ENCODE measurements at regions not wholly inside any gene's neighbourhood (a gene's known extent, or its start where the extent isn't known, plus 50 kb on each side); places are given as distances from the start of the nearest gene placed in this dataset.

DNA sequence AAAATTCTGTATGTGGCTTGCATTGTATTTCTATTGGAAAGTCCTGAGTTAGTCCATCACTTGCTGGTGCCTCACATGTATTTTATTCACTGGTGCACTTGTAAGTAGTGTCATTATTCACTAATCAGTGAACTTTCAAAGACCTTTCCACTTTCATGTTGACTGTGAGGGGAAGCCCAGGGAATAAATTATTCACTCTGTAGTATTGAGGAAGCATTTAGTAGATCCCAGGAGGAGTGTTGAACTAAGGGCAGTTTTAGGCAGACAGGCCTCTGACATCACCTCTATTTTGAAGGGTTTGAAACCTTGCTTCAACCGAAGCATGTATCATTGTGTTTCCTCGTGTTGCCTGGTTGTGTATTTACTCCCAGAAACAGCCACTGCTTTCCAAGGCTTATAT, 705.4 kb upstream of the RIOK2 start (continued):
- TF ChIP-seq, protein P1, sequence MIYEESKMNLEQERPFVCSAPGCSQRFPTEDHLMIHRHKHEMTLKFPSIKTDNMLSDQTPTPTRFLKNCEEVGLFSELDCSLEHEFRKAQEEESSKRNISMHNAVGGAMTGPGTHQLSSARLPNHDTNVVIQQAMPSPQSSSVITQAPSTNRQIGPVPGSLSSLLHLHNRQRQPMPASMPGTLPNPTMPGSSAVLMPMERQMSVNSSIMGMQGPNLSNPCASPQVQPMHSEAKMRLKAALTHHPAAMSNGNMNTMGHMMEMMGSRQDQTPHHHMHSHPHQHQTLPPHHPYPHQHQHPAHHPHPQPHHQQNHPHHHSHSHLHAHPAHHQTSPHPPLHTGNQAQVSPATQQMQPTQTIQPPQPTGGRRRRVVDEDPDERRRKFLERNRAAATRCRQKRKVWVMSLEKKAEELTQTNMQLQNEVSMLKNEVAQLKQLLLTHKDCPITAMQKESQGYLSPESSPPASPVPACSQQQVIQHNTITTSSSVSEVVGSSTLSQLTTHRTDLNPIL (CRISPR knock-in tag; IDR thresholded peaks at IDR 0.05; ENCODE audit: low read depth), result no peak
- TF ChIP-seq, protein P2, sequence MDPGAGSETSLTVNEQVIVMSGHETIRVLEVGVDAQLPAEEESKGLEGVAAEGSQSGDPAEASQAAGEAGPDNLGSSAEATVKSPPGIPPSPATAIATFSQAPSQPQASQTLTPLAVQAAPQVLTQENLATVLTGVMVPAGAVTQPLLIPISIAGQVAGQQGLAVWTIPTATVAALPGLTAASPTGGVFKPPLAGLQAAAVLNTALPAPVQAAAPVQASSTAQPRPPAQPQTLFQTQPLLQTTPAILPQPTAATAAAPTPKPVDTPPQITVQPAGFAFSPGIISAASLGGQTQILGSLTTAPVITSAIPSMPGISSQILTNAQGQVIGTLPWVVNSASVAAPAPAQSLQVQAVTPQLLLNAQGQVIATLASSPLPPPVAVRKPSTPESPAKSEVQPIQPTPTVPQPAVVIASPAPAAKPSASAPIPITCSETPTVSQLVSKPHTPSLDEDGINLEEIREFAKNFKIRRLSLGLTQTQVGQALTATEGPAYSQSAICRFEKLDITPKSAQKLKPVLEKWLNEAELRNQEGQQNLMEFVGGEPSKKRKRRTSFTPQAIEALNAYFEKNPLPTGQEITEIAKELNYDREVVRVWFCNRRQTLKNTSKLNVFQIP (CRISPR knock-in tag; IDR thresholded peaks at IDR 0.05; ENCODE audit: borderline replicate concordance, low read depth), result no peak
- TF ChIP-seq TCF4 (CRISPR knock-in tag; IDR thresholded peaks at IDR 0.05; ENCODE audit: borderline replicate concordance), result no peak
- TF ChIP-seq ISL1 (CRISPR knock-in tag; IDR thresholded peaks at IDR 0.05), result no peak
- TF ChIP-seq PPARA (CRISPR knock-in tag; IDR thresholded peaks at IDR 0.05; ENCODE audit: borderline replicate concordance), result no peak
- TF ChIP-seq ZNF70 (CRISPR knock-in tag; IDR thresholded peaks at IDR 0.05), result no peak
- TF ChIP-seq ZNF8 (CRISPR knock-in tag; IDR thresholded peaks at IDR 0.05), result no peak
- TF ChIP-seq ARNTL (CRISPR knock-in tag; IDR thresholded peaks at IDR 0.05; ENCODE audit: borderline replicate concordance, low read depth), result no peak
- TF ChIP-seq CSDC2 (CRISPR knock-in tag; IDR thresholded peaks at IDR 0.05), result no peak
- TF ChIP-seq SNAI2 (CRISPR knock-in tag; IDR thresholded peaks at IDR 0.05), result no peak
- no peak for TF ChIP-seq ZFP30 (CRISPR knock-in tag; IDR thresholded peaks at IDR 0.05)

DNA sequence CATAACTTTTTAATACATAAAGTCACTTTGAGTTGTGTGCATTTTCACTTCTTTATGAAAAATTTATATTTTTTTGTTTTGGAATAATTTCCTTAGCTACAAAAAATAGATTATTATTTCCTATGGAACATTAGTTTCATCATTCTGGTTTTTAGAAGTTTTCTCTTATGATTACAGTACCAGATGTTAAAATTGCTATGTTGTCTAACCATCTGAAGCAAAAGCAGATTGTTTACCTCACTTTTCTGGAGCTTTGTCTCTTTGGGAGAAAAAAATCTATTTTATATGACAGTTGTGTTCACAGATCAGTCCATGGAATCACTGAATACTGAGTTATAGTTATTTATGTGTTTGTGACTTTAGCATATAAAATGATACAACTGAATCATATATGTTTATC, 708.9 kb upstream of the RIOK2 start:
- ATAC-seq, result no peak
- TF ChIP-seq SNAI2 (CRISPR knock-in tag; IDR thresholded peaks at IDR 0.05), result no peak
- TF ChIP-seq GLIS3 (CRISPR knock-in tag; IDR thresholded peaks at IDR 0.05), result no peak
- TF ChIP-seq ZNF565 (CRISPR knock-in tag; conservative IDR thresholded peaks at IDR 0.05; ENCODE audit: low read depth), result no peak
- TF ChIP-seq, protein P3, sequence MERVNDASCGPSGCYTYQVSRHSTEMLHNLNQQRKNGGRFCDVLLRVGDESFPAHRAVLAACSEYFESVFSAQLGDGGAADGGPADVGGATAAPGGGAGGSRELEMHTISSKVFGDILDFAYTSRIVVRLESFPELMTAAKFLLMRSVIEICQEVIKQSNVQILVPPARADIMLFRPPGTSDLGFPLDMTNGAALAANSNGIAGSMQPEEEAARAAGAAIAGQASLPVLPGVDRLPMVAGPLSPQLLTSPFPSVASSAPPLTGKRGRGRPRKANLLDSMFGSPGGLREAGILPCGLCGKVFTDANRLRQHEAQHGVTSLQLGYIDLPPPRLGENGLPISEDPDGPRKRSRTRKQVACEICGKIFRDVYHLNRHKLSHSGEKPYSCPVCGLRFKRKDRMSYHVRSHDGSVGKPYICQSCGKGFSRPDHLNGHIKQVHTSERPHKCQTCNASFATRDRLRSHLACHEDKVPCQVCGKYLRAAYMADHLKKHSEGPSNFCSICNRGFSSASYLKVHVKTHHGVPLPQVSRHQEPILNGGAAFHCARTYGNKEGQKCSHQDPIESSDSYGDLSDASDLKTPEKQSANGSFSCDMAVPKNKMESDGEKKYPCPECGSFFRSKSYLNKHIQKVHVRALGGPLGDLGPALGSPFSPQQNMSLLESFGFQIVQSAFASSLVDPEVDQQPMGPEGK (CRISPR knock-in tag; IDR thresholded peaks at IDR 0.05; ENCODE audit: borderline replicate concordance), result no peak
- TF ChIP-seq TCF4 (CRISPR knock-in tag; IDR thresholded peaks at IDR 0.05; ENCODE audit: borderline replicate concordance), result no peak
- TF ChIP-seq, protein P4, sequence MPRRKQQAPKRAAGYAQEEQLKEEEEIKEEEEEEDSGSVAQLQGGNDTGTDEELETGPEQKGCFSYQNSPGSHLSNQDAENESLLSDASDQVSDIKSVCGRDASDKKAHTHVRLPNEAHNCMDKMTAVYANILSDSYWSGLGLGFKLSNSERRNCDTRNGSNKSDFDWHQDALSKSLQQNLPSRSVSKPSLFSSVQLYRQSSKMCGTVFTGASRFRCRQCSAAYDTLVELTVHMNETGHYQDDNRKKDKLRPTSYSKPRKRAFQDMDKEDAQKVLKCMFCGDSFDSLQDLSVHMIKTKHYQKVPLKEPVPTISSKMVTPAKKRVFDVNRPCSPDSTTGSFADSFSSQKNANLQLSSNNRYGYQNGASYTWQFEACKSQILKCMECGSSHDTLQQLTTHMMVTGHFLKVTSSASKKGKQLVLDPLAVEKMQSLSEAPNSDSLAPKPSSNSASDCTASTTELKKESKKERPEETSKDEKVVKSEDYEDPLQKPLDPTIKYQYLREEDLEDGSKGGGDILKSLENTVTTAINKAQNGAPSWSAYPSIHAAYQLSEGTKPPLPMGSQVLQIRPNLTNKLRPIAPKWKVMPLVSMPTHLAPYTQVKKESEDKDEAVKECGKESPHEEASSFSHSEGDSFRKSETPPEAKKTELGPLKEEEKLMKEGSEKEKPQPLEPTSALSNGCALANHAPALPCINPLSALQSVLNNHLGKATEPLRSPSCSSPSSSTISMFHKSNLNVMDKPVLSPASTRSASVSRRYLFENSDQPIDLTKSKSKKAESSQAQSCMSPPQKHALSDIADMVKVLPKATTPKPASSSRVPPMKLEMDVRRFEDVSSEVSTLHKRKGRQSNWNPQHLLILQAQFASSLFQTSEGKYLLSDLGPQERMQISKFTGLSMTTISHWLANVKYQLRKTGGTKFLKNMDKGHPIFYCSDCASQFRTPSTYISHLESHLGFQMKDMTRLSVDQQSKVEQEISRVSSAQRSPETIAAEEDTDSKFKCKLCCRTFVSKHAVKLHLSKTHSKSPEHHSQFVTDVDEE (CRISPR knock-in tag; IDR thresholded peaks at IDR 0.05), result no peak
- TF ChIP-seq PPARA (CRISPR knock-in tag; IDR thresholded peaks at IDR 0.05; ENCODE audit: borderline replicate concordance), result no peak
- TF ChIP-seq, protein P5, sequence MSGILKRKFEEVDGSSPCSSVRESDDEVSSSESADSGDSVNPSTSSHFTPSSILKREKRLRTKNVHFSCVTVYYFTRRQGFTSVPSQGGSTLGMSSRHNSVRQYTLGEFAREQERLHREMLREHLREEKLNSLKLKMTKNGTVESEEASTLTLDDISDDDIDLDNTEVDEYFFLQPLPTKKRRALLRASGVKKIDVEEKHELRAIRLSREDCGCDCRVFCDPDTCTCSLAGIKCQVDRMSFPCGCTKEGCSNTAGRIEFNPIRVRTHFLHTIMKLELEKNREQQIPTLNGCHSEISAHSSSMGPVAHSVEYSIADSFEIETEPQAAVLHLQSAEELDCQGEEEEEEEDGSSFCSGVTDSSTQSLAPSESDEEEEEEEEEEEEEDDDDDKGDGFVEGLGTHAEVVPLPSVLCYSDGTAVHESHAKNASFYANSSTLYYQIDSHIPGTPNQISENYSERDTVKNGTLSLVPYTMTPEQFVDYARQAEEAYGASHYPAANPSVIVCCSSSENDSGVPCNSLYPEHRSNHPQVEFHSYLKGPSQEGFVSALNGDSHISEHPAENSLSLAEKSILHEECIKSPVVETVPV (CRISPR knock-in tag; IDR thresholded peaks at IDR 0.05), result no peak
- TF ChIP-seq ZFP3 (CRISPR knock-in tag; IDR thresholded peaks at IDR 0.05), result no peak
- TF ChIP-seq, protein P2 (CRISPR knock-in tag; IDR thresholded peaks at IDR 0.05; ENCODE audit: borderline replicate concordance, low read depth), result no peak
- no peak for TF ChIP-seq RARB (CRISPR knock-in tag; IDR thresholded peaks at IDR 0.05)
- no peak for TF ChIP-seq ZNF70 (CRISPR knock-in tag; IDR thresholded peaks at IDR 0.05)
- TF ChIP-seq ESRRG (CRISPR knock-in tag; IDR thresholded peaks at IDR 0.05), result no peak

DNA sequence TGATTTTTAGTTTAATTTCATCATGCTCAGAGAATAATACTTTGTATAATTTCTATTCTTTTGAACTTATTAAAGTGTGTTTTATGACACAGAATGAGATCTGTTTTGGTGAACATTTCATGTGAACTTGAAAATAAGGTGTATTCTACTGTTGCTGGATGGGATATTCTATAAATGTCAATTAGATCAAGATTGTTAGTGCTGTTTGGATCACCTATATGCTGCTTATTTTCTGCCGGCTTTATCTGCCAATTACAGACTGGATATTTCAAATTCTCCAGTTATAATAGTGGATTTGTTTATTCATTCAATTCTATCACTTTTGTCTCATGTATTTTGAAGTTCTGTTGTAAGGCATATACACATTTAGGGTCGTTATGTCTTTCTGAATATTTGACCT, 720.7 kb upstream of the RIOK2 start:
- no peak for ATAC-seq
- TF ChIP-seq TOX (CRISPR knock-in tag; IDR thresholded peaks at IDR 0.05; ENCODE audit: borderline replicate concordance) (no peak), CSDC2 (CRISPR knock-in tag; IDR thresholded peaks at IDR 0.05) (no peak), RARB (CRISPR knock-in tag; IDR thresholded peaks at IDR 0.05) (no peak), OSR1 (CRISPR knock-in tag; IDR thresholded peaks at IDR 0.05) (no peak), ISL1 (CRISPR knock-in tag; IDR thresholded peaks at IDR 0.05) (no peak), ZNF565 (CRISPR knock-in tag; conservative IDR thresholded peaks at IDR 0.05; ENCODE audit: low read depth) (no peak), GLIS3 (CRISPR knock-in tag; IDR thresholded peaks at IDR 0.05) (no peak)
- TF ChIP-seq, protein P5 (CRISPR knock-in tag; IDR thresholded peaks at IDR 0.05), result no peak
